Ecto neural progenitor cell (in vitro differentiated cells): ENCODE measurements at regions not wholly inside any gene's neighbourhood (a gene's known extent, or its start where the extent isn't known, plus 50 kb on each side); places are given as distances from the start of the nearest gene placed in this dataset.

ENCODE experiments used
- DNase-seq: peaks from one replicate; pipeline ENCODE4 v3.0.0-alpha.2; 2018; ENCODE audit warnings: low spot score

- DNase-seq: no peak
Observed at GRCh38 chr12:24138041-24138440, 188.6 kb upstream of the SOX5 start.

GRCh38 chr12:24135158-24135850 lies 185.8 kb upstream of the SOX5 start:
- DNase-seq: no peak

GRCh38 chr12:24134092-24134491 lies 184.6 kb upstream of the SOX5 start:
- no peak for DNase-seq

- no peak for DNase-seq
Observed at GRCh38 chr12:24133384-24133783, 183.9 kb upstream of the SOX5 start.

GRCh38 chr12:24127919-24128721 lies 178.7 kb upstream of the SOX5 start:
- no peak for DNase-seq

GRCh38 chr12:24125280-24125679 lies 175.8 kb upstream of the SOX5 start:
- no peak for DNase-seq

GRCh38 chr12:24121911-24122310 lies 172.4 kb upstream of the SOX5 start:
- DNase-seq: no peak

GRCh38 chr12:24118668-24119067 lies 169.2 kb upstream of the SOX5 start:
- no peak for DNase-seq

- DNase-seq: no peak
Observed at GRCh38 chr12:24116548-24116947, 167.1 kb upstream of the SOX5 start.

- no peak for DNase-seq
Observed at GRCh38 chr12:24113701-24114100, 164.2 kb upstream of the SOX5 start.

- DNase-seq: no peak
Observed at GRCh38 chr12:24111616-24112015, 162.1 kb upstream of the SOX5 start.

GRCh38 chr12:24111086-24111485 lies 161.6 kb upstream of the SOX5 start:
- DNase-seq: no peak

GRCh38 chr12:24109381-24110039 lies 160.0 kb upstream of the SOX5 start:
- no peak for DNase-seq

- no peak for DNase-seq
Observed at GRCh38 chr12:24102676-24103075, 153.2 kb upstream of the SOX5 start.

- no peak for DNase-seq
Observed at GRCh38 chr12:24099576-24099975, 150.1 kb upstream of the SOX5 start.

GRCh38 chr12:24095245-24095644 lies 145.8 kb upstream of the SOX5 start:
- no peak for DNase-seq

- DNase-seq: no peak
Observed at GRCh38 chr12:24089510-24089890, 140.0 kb upstream of the SOX5 start.

- no peak for DNase-seq
Observed at GRCh38 chr12:24088751-24089509, 139.5 kb upstream of the SOX5 start.

GRCh38 chr12:24087294-24087693 lies 137.8 kb upstream of the SOX5 start:
- no peak for DNase-seq

GRCh38 chr12:24084800-24085199 lies 135.3 kb upstream of the SOX5 start:
- DNase-seq: no peak

GRCh38 chr12:24083838-24084237 lies 134.4 kb upstream of the SOX5 start:
- no peak for DNase-seq

- DNase-seq: no peak
Observed at GRCh38 chr12:24081606-24082005, 132.1 kb upstream of the SOX5 start.
